Activated T-cell treated with anti-CD3 and anti-CD28 coated beads, Interleukin-2, amount 50 U/mL, for 24 hours (primary cell): ENCODE measurements at regions not wholly inside any gene's neighbourhood (a gene's known extent, or its start where the extent isn't known, plus 50 kb on each side); places are given as distances from the start of the nearest gene placed in this dataset.

Experiments
- DNase-seq: peaks from one replicate; pipeline ENCODE4 v3.0.0-alpha.2; 2020
- H3K27ac Mint-ChIP-seq: 2 replicates; pipeline ENCODE4 v1.8.0; 2020; ENCODE audit warnings: mild to moderate bottlenecking, mixed read lengths
- H3K27me3 Mint-ChIP-seq: 2 replicates; pipeline ENCODE4 v1.8.0; 2020; ENCODE audit warnings: mixed read lengths
- H3K36me3 Mint-ChIP-seq: 2 replicates; pipeline ENCODE4 v1.8.0; 2020; ENCODE audit warnings: low read depth, mixed read lengths
- H3K4me1 Mint-ChIP-seq: 2 replicates; pipeline ENCODE4 v1.8.0; 2020; ENCODE audit warnings: low read depth, mixed read lengths
- H3K4me3 Mint-ChIP-seq: 2 replicates; pipeline ENCODE4 v1.8.0; 2020; ENCODE audit warnings: mild to moderate bottlenecking, moderate library complexity, mixed read lengths
- H3K9me3 Mint-ChIP-seq: 2 replicates; pipeline ENCODE4 v1.8.0; 2020; ENCODE audit warnings: mixed read lengths

DNA sequence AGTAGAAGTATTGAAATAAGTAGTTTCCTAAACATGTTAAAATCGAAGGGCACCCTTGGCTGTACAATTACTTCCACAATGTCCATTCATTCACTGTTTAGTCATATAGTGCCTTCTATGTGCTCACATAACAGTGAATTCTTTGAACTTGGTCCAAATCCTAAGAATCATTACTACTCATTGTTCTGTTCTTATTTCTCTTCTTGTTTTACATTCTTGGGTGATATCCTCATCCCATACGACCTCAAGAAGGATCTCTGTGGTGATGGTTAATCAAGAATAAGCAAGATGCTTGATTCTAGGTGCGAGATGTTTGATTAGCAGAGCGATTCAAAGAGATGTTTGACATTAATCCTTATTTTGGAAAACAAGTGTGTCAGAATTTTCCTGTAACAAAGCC lies 667.4 kb upstream of the ZP4 start:
- H3K27ac Mint-ChIP-seq = no peak overlapping the region

GRCh38 chr1:238552271-238552670 lies 661.5 kb upstream of the ZP4 start:
- Mint-ChIP-seq H3K9me3 (peaks cover 12% of the 10 kb centered on the region), H3K27me3 (no peaks in the 10 kb centered on the region), H3K4me3 (no peak overlapping the region), H3K4me1 (no peaks in the 10 kb centered on the region), H3K36me3 (no peaks in the 10 kb centered on the region), H3K27ac (no peak overlapping the region)
- DNase-seq = no peak

More for the DNA sequence above, 667.4 kb upstream of the ZP4 start:
- Mint-ChIP-seq H3K4me1 (no peaks in the 10 kb centered on the region), H3K36me3 (no peaks in the 10 kb centered on the region), H3K4me3 (no peak overlapping the region), H3K9me3 (peaks cover 7% of the 10 kb centered on the region), H3K27me3 (no peaks in the 10 kb centered on the region)
- no peak for DNase-seq

DNA sequence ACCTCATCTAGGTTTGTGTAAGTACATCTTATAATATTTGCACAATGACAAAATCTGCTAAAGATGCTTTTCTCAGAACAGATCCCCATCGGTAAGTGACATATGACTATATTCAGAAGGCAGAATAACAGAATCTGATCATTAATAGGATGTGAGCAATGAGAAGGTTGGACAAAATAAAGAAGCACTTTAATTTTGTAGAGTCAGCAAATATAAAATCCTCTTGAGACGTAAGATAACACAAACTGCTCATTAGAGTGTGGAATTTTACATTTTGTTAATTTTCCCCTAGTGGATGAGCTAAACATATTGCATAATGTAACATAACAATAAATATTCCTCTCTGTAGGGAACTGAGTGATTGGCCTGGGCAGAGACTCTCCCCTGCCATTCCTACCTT lies 658.4 kb upstream of the ZP4 start:
- Mint-ChIP-seq H3K4me1 (no peaks in the 10 kb centered on the region), H3K4me3 (no peak overlapping the region), H3K9me3 (peaks cover 14% of the 10 kb centered on the region), H3K27ac (no peak overlapping the region), H3K27me3 (no peaks in the 10 kb centered on the region), H3K36me3 (no peaks in the 10 kb centered on the region)
- no peak for DNase-seq

GRCh38 chr1:238546118-238546517 lies 655.4 kb upstream of the ZP4 start:
- H3K4me3 Mint-ChIP-seq = no peak overlapping the region
- H3K9me3 Mint-ChIP-seq = peaks cover 14% of the 10 kb centered on the region
- no peak for DNase-seq
- H3K36me3 Mint-ChIP-seq = no peaks in the 10 kb centered on the region
- no peaks in the 10 kb centered on the region for H3K27me3 Mint-ChIP-seq
- no peaks in the 10 kb centered on the region for H3K4me1 Mint-ChIP-seq
- no peak overlapping the region for H3K27ac Mint-ChIP-seq

GRCh38 chr1:238537641-238538040 lies 646.9 kb upstream of the ZP4 start:
- Mint-ChIP-seq H3K9me3 (peaks cover 10% of the 10 kb centered on the region), H3K4me1 (no peaks in the 10 kb centered on the region), H3K27me3 (no peaks in the 10 kb centered on the region), H3K4me3 (no peak overlapping the region), H3K36me3 (no peaks in the 10 kb centered on the region), H3K27ac (no peak overlapping the region)
- DNase-seq = no peak

DNA sequence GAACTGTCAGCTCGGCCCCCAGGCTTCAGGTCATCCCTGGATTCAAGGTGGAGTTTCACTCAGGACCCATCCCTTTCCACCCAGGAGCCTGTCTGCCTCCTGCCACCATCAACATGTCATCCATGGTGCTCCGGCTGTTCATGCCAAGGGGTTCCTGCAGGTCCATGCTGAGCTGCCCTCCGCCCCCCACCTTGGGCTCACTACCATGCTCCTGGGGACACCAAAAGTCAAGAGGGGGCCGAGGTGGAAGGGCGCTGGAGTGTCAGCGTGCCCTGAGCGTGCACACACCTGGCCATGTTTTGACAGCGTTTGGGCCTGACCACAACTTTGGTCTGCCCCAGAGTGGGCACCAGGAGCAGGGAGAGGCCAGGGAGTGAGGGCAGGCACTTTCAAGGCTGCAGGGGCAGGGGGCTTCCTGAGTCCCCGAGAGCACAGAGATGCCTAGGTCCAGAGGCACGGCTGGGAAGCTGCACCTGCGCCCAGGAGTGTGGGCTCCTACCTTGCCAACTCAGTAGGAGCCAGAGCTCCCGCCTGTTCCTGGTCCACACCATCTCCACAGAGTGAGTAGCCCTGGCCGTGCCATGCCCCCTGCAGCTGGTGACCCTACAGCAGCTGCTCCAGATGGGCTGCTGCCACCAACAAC lies 639.6 kb upstream of the ZP4 start:
- no peaks in the 10 kb centered on the region for H3K36me3 Mint-ChIP-seq
- no peak overlapping the region for H3K27ac Mint-ChIP-seq
- no peak for DNase-seq
- H3K4me3 Mint-ChIP-seq = no peak overlapping the region
- peaks cover 7% of the 10 kb centered on the region for H3K9me3 Mint-ChIP-seq
- H3K27me3 Mint-ChIP-seq = no peaks in the 10 kb centered on the region
- no peaks in the 10 kb centered on the region for H3K4me1 Mint-ChIP-seq

DNA sequence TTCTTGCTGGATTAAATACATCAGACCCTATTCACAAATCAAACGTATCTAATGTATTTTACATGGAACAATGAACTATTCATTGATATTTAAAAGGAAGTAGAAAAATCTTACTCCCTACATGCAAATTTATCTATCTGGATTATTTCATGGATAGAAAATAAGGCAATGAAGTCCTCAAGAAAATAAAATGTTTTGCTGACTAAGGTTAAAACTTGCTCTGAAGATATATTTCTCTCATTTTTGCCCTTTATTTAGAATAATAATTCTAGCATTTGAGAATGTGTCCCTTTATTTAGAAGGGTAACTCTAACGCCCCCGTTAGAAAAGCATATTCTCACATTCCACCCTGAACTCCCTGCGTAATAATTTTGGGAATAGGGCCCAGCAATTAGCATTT lies 627.0 kb upstream of the ZP4 start:
- Mint-ChIP-seq H3K4me3 (no peak overlapping the region), H3K27ac (no peak overlapping the region), H3K27me3 (no peaks in the 10 kb centered on the region), H3K4me1 (no peaks in the 10 kb centered on the region), H3K36me3 (no peaks in the 10 kb centered on the region), H3K9me3 (peaks cover 14% of the 10 kb centered on the region)
- DNase-seq = no peak

DNA sequence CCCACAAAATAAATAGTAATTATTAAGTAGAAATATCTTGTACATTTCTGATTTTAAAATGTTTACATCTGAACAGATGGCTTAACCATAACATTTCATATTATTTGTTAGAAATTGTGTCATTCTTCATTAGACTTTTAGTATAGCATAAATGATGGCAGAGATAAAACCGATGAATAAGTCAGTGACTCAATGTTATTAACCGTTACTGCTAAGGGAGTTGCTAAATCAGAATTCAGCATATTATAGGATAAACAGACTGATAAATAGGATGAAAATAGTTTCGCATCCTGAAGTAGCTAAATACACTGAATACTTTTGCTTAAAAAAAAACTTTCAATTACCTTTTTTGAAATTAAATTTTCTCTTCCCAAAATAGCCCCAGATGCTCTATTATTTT lies 610.6 kb upstream of the ZP4 start:
- H3K4me1 Mint-ChIP-seq = no peaks in the 10 kb centered on the region
- no peak overlapping the region for H3K27ac Mint-ChIP-seq
- no peak overlapping the region for H3K4me3 Mint-ChIP-seq
- H3K9me3 Mint-ChIP-seq = peaks cover 11% of the 10 kb centered on the region
- H3K36me3 Mint-ChIP-seq = no peaks in the 10 kb centered on the region
- no peak for DNase-seq
- no peaks in the 10 kb centered on the region for H3K27me3 Mint-ChIP-seq

DNA sequence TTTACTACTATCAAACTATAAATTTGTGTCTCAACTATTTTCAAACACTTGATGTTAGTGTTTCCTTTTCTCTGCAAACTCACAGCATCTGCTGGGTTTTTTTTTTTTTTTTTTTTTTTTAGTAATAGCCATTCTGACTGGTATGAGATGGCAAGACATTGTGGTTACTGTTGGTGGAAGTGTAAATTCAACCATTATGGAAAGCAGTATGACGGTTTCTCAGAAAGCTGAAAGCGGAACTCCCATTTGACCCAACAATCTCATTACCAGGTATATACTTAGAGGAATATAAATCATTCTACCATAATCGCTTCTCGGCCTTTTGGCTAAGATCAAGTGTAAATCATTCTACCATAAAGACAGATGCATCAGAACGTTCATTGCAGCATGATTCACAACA lies 608.3 kb upstream of the ZP4 start:
- Mint-ChIP-seq H3K36me3 (no peaks in the 10 kb centered on the region), H3K27me3 (no peaks in the 10 kb centered on the region), H3K27ac (no peak overlapping the region), H3K4me3 (no peak overlapping the region), H3K9me3 (peaks cover 11% of the 10 kb centered on the region), H3K4me1 (no peaks in the 10 kb centered on the region)
- DNase-seq = no peak

GRCh38 chr1:238492271-238492670 lies 601.5 kb upstream of the ZP4 start:
- no peaks in the 10 kb centered on the region for H3K36me3 Mint-ChIP-seq
- H3K9me3 Mint-ChIP-seq = no peaks in the 10 kb centered on the region
- H3K4me1 Mint-ChIP-seq = no peaks in the 10 kb centered on the region
- no peak for DNase-seq
- H3K27me3 Mint-ChIP-seq = no peaks in the 10 kb centered on the region
- H3K27ac Mint-ChIP-seq = no peak overlapping the region
- H3K4me3 Mint-ChIP-seq = no peak overlapping the region

- Mint-ChIP-seq H3K4me3 (no peak overlapping the region), H3K27me3 (no peaks in the 10 kb centered on the region), H3K9me3 (no peaks in the 10 kb centered on the region), H3K4me1 (no peaks in the 10 kb centered on the region), H3K36me3 (no peaks in the 10 kb centered on the region), H3K27ac (no peak overlapping the region)
- no peak for DNase-seq
Measured at GRCh38 chr1:238491265-238491664, 600.5 kb upstream of the ZP4 start.

- H3K4me1 Mint-ChIP-seq = no peaks in the 10 kb centered on the region
Measured at GRCh38 chr1:238489006-238489405, 598.3 kb upstream of the ZP4 start.

DNA sequence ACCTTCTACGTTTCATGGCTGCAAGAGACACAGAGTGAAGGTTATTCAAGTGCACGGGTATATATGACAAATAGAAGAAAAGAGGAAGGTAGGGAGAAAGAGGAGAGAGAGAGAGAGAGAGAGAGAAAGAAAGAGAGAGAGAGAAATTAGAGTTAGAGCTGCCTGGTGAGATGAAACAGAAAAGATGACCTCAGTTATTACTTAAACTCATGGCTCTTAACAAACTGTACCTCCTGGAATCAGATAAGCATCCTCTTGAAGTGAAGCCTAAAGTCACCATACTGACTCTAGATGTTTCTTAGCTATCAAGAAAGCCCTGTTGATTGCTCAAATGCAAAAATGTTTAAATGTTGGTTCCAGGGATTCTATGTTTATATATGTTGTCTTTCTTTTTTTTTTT lies 597.7 kb upstream of the ZP4 start:
- Mint-ChIP-seq H3K9me3 (no peaks in the 10 kb centered on the region), H3K36me3 (no peaks in the 10 kb centered on the region), H3K27me3 (no peaks in the 10 kb centered on the region), H3K4me1 (no peaks in the 10 kb centered on the region), H3K27ac (no peak overlapping the region), H3K4me3 (no peak overlapping the region)
- DNase-seq = no peak

More at GRCh38 chr1:238489006-238489405, 598.3 kb upstream of the ZP4 start:
- Mint-ChIP-seq H3K36me3 (no peaks in the 10 kb centered on the region), H3K9me3 (no peaks in the 10 kb centered on the region), H3K4me3 (no peak overlapping the region), H3K27me3 (no peaks in the 10 kb centered on the region), H3K27ac (no peak overlapping the region)
- no peak for DNase-seq

DNA sequence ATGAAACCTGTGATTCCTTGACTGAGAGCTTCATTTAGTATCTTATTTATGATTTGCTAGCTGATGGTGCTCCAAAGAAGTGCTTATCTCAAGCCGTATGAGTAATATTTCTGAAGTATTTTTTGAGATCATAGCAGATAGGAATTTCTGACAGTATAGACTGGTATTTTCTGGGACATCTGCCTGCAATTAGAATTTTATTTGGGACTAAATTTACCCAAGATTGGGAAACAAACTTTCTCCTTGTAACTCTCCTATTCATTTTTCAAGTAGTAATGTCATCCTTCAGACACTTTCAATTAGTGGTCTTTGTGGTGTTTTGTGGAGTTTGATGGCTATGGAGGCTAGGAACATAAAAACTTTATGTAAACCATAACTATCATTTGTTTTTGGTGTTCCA lies 597.2 kb upstream of the ZP4 start:
- Mint-ChIP-seq H3K4me3 (no peak overlapping the region), H3K9me3 (no peaks in the 10 kb centered on the region), H3K4me1 (no peaks in the 10 kb centered on the region), H3K27ac (no peak overlapping the region), H3K36me3 (no peaks in the 10 kb centered on the region), H3K27me3 (no peaks in the 10 kb centered on the region)
- no peak for DNase-seq

GRCh38 chr1:238485912-238486209 lies 595.1 kb upstream of the ZP4 start:
- H3K27ac Mint-ChIP-seq = no peak overlapping the region
- no peaks in the 10 kb centered on the region for H3K9me3 Mint-ChIP-seq
- H3K36me3 Mint-ChIP-seq = no peaks in the 10 kb centered on the region
- H3K4me3 Mint-ChIP-seq = no peak overlapping the region
- no peak for DNase-seq
- H3K27me3 Mint-ChIP-seq = no peaks in the 10 kb centered on the region
- H3K4me1 Mint-ChIP-seq = no peaks in the 10 kb centered on the region
